ENCODE measurements at regions not wholly inside any gene's neighbourhood (a gene's known extent, or its start where the extent isn't known, plus 50 kb on each side); places are given as distances from the start of the nearest gene placed in this dataset.
A peak's percentile ranks its signal among the peaks of the same experiment; 100 is the strongest.
"Not testable (repeated sequence)": the region's sequence is repeated elsewhere in the genome, so short reads cannot be mapped to it uniquely, and the experiment has no call there.

DNA sequence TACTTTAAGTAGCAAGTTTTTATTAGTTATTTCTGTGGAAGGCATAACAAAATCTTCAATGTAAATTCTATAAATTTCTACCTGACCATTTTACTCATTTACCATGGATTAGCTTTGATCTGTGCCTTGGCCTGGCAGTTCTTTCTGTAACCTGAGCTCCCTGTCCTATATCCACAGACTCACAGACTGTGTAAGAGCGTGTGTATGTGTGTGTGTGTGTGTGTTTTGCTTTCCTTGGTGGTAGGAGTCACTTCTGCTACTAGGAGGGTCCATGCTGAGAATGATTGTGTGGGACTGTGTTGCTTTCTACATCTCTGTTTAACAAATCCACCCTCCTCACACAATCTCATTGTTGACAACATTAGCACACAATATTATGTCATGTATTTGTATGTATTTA, 221.2 kb upstream of the PELI2 start:
- DNase-seq (ENCODE audit: low spot score): no peak

DNA sequence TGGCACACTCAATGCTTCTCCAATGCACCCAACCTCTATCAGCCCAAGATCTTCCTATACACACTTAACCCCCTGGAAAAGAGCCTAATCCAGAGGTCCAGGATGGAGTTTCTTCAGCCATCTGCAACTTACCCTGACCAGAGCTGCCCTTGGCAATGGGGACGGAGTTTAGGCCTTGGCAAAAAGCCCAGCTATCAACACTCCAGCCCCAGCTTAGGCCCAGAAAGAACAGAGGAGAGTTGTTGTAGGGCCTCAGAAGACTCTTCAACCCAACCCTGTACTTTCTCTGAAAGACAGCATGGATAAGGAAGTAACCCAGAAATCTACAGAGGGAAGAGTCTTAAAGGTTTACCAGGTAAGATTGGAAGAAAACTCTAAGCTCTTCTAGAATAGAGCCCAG, 219.3 kb upstream of the PELI2 start:
- DNase-seq (ENCODE audit: low spot score): no peak

DNA sequence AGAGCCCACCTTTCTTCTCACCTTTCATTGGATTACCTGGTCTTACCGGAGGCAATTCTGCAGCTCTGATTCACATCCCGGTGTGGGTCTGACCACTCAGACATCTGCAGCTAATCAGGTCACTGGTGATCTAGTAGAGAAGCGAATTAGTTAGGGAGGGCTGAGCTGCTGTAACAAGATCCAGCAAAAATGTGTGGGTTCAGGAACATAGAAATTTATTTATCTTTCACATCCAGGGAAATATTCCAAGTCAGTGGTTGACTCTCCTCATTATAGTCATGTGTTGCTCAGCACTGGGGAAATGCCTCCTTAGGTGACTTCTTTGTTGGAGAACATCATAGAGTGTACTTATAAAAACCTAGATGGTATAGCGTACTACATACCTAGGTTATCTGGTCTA, 218.7 kb upstream of the PELI2 start:
- no peak for DNase-seq (ENCODE audit: low spot score)

DNA sequence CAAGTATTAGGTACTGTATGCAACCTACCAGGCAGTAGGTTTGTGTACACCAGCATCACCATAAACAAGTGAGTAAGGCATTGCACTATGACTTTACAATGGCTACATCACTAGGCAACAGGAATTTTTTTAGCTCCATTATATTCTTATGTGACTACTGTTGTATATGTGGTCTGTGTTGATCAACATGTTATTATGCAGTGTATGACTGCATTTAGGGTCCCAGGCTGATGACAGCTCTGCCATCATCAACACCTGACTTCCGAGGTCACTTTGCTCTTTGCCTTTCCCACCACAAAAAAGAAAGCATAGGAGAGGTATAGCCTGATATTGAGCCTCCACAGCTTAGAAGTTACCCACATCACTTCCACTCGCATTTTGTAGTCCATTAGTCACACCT, 217.5 kb upstream of the PELI2 start:
- DNase-seq (ENCODE audit: low spot score): no peak

DNA sequence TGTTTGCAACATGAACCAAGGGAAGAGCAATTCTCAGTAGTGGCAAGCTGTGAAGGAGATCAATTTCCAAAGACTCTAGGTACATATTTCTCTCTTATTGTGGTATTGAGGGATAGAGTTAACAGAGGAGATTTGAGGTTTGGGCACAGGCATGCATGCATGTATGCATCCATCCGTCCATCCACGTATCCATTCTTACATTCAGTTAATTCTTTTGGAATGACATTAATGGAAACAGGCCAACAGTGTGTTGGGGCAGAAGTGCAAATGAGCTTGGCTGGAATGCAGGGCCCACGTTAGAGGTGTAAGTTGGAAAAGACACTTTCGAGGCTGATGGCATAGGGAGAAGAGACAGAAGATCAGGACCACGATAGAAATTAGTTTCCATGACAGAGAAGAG, 216.9 kb upstream of the PELI2 start:
- DNase-seq (ENCODE audit: low spot score): no peak

DNA sequence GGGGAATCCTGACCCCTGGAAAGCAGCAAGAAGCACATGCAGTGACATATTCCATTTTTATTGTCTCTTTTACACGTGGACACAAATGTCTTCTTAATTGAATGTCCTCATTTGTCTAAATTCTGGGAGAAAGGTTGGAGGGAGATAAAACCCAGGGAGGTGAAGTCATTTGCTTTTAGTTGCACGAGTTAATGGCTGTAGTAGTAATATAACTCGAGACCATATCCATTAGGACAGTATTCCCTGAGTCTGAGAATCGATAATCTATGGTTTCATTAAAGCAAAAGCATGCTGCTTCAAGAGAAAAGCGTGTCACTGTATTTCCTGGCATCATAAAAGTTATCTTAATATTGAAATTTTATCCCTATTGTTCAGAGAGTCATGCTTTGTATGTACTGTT, 216.0 kb upstream of the PELI2 start:
- DNase-seq (ENCODE audit: low spot score): no peak

DNA sequence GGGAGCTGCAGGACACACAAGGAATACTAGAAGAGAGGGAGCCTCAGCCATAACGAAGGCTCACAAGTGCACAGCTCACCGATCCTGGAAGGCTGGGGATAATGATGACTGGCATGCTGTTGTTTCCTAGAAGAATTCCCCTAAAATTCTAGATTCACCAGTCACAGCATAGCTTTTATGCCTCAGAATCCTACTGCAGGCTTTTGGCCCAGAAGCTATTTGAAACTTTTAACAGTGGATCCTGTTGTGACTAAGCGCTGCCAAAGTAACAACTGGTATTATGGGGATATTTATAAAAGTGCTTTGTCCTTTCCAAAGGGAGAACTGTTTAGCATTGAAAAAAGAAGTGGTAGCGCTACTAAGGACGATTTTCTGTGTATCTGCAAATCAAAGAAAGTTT, 214.1 kb upstream of the PELI2 start:
- no peak for DNase-seq (ENCODE audit: low spot score)

DNA sequence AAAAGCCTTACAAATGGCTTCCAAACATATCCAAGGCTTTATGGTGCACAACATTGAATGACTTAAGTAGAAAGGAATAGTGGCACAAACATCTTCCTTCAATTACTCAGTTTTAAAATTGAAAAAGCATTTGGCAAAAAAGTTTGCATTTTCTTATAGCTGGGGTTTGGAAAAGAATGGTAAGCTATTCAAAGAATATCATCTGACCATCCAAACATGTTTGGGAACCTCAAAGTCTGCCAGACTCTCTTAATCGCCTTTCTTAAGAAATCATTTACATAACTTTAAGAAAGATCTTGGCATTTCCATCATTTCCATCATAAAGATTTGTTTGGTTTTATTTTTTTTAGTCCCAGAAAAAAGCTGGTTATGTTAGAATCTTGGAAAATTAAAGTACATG, 210.1 kb upstream of the PELI2 start:
- no peak for DNase-seq (ENCODE audit: low spot score)

DNA sequence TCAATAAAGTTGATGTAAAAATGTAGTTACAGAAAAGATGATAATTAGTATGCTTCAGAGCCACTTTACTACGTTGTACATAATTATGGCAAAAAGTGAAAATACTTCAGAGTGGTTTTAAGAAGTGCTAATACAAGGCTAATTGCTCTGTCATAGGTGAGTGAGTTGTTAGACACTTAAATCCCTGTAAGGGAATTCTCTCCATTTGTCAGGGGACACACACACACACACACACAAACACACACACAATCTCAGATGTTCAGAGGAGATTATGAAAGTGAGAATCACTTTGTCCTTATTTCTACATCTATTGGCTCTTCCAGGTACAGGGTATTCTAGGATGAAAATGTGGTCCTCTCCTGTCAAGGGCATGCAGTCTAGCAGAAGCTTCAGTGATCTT, 208.3 kb upstream of the PELI2 start:
- DNase-seq (ENCODE audit: low spot score): no peak

DNA sequence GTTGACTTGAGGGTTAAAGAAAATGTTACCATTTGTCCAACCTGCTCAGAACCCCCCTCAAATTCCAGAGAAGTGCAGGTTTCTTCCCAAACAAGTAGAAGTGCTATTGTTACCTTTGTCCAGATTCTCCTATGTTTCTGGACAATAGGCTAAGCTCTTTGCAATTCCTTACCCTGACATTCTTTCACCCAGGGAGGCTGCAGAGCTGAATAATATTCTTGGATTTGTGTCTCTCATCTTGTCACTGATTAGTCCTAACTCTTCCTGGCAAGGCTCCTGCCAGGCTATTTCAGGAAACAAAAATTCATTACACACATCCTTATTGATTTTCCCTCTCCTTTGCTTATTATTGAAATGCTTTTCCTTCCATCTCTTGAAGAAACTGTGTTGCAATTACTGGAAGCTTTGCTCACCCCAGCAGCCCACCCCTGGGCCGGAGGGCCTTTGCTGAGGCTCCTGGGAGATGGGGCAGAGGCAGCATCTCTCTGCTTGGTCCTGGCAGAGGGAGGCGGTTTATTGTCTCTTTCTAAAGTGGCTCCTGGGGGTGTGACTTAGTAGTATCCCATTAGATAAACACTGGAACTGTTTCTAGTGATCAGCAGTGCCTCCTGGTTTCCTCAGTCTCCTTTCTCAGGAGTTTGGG, 207.5 kb upstream of the PELI2 start:
- no peak for DNase-seq (ENCODE audit: low spot score)

DNA sequence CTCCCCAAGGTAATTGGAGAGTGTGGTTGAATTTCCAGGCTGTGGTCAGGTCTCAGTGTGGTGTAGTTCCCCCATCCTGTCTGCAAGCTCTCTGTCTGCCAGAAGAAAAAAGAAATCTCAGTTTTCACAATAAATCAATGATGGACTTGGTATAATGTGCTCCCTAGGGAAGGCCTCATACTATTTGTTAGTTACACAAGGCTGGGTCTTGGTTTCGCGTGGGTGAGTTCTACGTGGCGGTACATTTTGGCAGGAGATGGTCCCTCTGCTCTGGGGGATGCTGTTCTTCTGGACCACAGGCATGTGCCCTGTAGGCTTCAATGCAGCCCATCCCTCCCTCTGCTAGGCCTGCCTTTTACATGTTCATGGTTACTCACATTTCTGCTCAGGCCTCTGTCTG, 206.4 kb upstream of the PELI2 start:
- DNase-seq (ENCODE audit: low spot score): no peak

DNA sequence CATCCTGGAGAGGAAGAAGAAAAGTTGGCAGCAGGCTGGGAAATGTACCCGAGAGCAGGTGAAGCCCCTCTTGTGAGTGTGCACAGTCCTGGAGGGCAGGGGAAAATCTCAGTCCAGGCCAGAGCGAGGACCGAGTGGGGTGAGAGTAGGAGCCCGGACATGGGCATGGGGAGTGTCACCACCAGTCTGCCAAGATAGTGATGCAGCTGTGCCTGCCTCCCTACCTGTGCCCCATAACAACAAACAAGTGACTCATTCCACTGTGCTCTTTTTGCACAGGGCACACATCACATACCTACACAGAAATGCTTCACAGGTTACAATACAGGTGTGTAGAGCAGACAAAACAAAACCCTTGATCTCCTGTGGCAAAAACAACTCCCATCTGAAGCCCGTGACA, 205.9 kb upstream of the PELI2 start:
- no peak for DNase-seq (ENCODE audit: low spot score)

DNA sequence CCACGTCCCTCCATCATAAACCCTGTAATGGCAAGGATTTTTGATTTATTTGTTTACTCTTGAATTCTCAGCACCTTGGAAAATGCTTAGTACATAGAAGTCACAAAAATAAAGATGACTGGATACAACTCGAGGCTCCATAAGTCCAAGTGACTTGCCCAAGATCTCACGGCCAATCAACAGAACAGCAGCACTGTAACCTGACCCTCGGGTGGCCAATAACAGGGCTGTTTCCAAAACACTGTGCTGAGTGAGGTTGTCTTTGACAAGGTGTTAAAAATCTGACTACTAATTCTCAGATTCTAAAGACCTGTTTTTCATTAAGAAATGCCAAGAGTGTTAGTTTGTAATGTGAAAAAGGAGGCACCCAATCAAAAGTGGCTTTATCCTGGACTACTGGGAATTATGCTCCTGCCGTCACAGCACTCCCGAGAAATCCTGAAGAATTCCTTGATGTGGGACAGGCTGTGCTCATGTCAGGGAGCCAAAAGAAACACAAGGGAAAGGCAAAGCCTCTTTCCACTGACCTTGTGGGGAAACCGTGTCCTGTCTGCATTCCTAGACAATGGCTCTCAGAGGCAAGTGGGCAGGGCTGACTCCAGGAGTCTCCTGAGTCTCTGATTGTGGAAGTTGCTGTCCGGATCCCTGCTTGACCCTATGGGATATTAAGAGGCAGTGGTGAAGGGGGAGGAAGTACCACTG, 204.7 kb upstream of the PELI2 start:
- no peak for DNase-seq (ENCODE audit: low spot score)

DNA sequence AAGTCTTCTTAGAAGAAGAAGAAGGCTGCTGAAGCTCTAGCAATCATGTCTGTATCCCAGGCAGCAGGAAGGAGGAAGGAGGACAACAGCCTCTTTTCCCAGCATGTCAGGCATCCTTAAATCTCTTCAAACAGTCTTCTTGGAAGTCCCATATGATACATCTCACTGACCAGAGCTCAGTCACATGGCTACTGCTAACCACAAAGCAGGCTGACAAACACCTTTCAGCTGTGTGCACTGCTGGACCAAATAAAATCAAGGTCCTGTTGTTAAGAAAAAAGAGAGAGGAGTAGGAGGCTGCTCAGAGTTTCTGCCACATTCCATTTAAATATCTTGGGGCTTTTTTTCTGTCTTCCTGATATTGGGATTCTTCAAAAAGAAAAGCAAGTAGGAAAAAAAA, 203.4 kb upstream of the PELI2 start:
- DNase-seq (ENCODE audit: low spot score): no peak

DNA sequence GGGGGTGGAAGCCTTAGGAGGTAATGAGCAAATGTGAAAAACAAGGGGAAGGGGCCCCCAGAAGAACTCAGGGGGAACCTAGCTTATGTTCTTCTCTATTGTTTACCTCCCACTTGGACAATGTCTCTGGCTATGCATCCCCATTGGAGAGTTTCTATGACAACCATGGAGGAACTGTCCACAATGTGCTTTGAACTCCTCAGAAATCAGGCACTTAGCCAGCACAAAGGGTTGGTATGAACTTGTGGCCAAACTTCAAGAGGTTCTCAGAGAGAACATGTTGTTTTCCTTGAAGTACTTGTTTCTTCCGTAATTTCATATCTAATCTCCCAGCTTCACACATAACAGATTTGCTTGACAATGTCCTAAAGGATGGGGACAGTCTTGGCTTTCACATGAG, 202.8 kb upstream of the PELI2 start:
- DNase-seq (ENCODE audit: low spot score): no peak

DNA sequence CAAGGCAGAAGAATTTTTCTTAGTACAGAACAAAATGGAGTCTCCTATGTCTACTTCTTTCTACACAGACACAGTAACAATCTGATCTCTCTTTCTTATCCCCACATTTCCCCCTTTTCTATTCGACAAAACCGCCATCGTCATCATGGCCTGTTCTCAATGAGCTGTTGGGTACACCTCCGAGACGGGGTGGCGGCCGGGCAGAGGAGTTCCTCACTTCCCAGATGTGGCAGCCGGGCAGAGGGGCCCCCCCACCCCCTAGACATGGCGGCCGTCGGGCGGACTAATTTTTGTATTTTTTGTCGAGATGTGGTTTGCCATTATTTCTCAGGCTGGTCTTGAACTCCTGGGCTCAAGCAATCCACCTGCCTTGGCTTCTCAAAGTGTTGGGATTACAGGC, 198.4 kb upstream of the PELI2 start:
- not testable (repeated sequence) for DNase-seq (ENCODE audit: low spot score)

DNA sequence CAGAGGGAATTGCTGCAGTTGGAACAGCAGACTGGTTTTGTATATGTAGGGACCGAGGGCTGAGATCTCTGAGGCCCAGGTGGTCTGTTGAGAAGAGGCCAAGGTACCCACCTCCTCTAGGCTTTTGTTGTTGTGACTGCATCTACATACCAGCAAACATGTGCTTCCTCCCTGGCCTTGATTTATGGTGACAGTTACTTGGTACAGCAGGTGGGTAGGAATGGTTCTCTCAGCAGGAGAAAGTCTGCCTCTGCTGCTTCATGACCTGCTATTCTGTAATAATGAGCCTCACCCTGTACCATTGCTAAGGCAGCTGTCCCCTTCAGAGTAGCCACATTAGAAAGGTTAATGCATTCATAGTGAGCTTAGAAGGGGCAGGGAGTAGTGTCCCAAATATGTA, 196.7 kb upstream of the PELI2 start:
- DNase-seq (ENCODE audit: low spot score): no peak

DNA sequence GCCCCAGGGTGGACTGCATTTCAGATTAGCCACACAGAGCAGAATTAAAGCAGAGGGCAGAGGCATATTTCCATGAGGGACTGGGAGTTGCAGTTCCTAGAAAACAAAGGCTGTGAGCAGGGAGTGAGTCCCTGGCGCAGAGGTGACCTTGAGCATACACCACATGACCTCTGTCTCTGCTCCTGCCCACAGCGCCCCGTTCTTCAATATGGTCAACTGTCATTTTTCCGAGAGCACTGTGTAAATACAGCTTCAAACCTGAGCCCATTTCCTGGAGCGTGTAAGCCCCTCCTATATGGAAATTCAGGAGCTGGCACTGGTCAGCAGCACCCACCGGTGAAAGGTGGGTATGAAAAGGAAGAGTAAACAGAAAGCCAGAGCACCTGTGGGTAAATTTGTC, 192.2 kb upstream of the PELI2 start:
- DNase-seq (ENCODE audit: low spot score): peak; percentile 10

DNA sequence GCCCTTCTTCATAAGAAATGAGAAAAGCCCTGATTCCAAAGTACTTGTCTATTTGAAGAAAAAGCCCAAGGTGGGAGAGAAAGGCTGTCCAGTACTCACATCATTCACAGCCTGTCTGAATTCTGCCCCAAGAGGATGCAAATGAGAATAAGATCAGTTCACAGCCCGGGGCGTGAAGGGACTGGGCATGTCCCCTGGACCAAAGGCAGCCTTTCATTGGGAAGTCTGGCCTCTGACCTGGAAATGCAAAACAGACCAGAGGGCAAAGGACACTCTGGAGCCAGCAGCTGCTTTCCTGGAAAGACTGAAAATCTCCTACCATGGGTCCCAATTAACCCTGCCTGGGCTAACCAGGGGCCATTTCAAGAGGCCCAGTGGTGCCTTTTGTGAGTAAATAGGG, 191.2 kb upstream of the PELI2 start:
- no peak for DNase-seq (ENCODE audit: low spot score)

DNA sequence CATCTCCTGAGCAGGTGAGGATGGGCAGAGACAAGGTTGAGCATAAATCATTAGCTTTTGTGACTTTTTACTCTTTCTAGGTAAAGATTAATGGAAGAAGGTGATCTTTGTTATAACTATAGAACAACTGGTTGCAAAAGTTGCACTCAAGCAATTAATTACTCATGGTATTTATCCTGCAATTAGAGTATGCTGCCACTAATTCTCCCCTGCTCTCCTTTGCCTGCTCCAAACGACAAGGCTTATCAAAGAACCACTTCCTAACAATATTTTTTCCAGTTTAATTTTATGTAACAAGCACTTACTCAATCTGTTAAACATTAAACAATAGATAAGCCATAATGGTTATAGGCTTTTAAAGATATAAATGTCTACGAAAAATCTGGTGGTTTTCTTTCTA, 189.9 kb upstream of the PELI2 start:
- peak; percentile 6 for DNase-seq (ENCODE audit: low spot score)

DNA sequence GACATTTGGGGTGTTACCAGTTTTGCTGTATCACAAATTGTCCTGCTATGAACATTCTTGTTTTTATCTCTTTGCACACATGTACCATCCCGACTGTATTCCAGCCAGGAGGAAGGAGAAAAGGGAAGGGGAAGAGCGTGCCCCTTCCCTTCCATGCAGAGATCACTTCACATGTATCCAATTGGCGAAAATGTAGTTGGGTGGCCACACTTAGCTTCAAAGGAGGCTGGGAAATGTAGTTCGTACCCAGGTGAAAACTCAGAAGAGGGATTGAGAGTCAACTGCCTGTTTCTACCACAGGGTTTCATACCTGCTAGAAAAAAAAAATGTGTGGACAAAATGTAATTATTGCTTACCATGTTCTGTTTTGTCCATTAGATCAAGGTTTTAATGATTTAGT, 189.1 kb upstream of the PELI2 start:
- DNase-seq (ENCODE audit: low spot score): no peak

DNA sequence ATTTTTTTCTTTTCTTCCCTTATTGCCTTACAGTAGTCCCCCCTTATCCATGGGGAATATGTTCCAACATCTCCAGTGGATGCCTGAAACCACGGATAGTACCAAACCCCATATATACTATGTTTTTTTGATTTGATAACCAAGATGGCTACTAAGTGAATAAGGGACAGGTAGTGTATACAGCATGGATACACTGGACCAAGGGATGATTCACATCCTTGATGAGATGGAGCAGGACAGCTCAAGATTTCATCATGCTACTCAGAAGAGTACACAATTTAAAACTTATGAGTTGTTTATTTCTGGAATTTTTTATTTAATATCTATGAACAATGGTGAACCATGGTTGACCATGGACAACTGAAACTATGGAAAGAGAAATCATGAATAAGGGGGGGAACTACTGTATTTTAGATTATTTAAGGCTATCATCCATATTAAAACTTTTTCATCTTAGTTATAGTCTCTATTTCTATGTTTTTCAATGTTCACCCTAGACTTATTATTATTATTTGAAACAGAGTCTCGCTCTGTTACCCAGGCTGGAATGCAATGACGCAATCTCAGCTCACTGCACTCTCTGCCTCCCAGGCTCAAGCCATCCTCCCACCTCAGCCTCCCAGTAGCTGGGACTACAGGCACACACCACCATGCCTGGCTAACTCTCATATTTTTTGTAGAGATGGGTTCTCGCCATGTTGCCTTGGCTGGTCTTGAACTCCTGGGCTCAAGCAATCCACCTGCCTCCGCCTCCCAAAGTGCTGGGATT, 188.0 kb upstream of the PELI2 start:
- no peak for DNase-seq (ENCODE audit: low spot score)

DNA sequence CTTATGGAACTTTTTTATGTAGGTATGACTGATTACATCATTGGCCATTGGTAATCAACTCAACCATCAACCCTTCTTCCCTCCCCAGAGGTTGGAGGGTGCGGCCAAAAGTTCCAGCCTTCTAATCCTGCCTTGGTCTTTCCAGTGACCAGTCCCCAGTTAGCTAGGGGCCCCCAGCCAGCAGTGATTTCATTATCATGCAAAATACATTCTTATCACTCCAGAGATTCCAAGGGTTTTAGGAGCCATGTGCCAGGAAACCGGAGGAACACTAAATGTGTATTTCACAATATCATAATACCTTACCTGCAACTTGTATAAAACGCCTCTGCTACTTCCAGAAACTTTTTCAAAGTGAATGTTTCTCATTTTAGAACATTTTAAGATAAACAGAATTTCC, 181.5 kb upstream of the PELI2 start:
- no peak for DNase-seq (ENCODE audit: low spot score)

Data from HT-29 (cell line).